ENCODE measurements at regions not wholly inside any gene's neighbourhood (a gene's known extent, or its start where the extent isn't known, plus 50 kb on each side); places are given as distances from the start of the nearest gene placed in this dataset.

DNA sequence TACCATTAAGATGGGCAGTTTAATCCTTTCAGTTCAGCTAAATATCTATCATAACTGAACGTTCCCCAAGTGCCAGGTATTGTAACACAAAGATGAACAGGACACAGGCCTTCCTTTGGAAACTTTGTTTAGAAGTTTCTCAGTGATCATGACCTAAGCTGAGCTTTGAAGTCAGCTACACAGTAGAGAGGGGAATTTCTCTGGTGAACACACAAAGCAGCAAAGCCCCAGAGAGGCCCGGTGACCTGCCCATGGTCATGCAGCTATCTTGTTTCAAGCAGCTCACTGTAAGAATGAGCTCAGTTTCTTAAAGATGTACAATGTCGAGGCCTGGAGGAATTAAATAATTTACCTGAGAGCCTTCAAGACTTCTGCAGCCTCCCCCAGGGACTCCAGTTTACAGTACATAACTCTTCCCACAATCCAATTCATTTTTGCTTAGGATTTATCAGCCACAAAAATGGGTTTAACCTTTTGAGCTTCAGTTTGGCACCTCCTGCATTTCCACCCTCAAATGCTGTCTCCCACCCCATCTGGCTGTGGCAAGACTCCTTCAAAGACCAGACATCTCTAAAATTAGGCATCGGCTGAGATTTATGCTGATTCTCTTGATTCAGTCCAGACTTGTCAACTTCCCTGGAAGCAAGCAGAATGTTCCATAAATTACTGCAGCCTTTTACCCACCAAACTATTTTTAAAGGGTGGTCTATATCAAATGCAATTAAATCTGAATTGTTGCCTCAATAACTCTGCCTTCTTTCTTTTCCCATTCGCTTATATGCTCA is 325.6 kb downstream of the TXNL1 start:
- H3K4me2 ChIP-seq, result no peak overlapping the region
- no peak for TF ChIP-seq EZH2phosphoT487 (IDR thresholded peaks at IDR 0.05)
- TF ChIP-seq EZH2 (IDR thresholded peaks at IDR 0.05), result no peak
- TF ChIP-seq, protein P1, sequence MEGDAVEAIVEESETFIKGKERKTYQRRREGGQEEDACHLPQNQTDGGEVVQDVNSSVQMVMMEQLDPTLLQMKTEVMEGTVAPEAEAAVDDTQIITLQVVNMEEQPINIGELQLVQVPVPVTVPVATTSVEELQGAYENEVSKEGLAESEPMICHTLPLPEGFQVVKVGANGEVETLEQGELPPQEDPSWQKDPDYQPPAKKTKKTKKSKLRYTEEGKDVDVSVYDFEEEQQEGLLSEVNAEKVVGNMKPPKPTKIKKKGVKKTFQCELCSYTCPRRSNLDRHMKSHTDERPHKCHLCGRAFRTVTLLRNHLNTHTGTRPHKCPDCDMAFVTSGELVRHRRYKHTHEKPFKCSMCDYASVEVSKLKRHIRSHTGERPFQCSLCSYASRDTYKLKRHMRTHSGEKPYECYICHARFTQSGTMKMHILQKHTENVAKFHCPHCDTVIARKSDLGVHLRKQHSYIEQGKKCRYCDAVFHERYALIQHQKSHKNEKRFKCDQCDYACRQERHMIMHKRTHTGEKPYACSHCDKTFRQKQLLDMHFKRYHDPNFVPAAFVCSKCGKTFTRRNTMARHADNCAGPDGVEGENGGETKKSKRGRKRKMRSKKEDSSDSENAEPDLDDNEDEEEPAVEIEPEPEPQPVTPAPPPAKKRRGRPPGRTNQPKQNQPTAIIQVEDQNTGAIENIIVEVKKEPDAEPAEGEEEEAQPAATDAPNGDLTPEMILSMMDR (IDR thresholded peaks at IDR 0.05), result no peak

DNA sequence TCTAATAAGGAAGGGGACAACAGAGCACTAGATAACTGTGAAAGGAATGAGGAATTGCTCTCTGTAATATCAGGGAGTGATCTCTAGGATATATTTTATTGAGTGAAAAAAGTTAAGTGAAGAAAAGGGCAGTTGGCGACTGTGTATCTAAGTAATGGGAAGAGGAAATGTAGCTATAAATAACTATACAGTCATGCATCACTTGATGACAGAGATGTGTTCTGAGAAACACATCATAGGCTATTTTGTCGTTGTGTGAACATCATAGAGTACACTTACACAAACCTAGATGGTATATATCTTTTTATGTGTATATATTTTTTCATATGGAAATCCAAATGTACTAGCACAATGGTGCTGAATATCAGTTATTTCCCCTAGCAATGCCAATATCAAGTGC is 329.3 kb downstream of the TXNL1 start:
- no peaks in the 10 kb centered on the region for H3K9me3 ChIP-seq (ENCODE audit: low read depth)
- no peak overlapping the region for H3K27ac Mint-ChIP-seq
- H3K27ac ChIP-seq, result no peak overlapping the region
- no peaks in the 10 kb centered on the region for H3K27me3 Mint-ChIP-seq (ENCODE audit: insufficient read depth, low read depth)
- no peak overlapping the region for H3K4me3 ChIP-seq
- H2AFZ ChIP-seq (replicated peaks), result no peak overlapping the region
- H4K20me1 ChIP-seq (ENCODE audit: low read depth), result no peaks in the 10 kb centered on the region
- H3K4me2 ChIP-seq, result no peak overlapping the region
- no peak for DNase-seq (ENCODE audit: low spot score)
- no peaks in the 10 kb centered on the region for H3K9me3 Mint-ChIP-seq
- no peaks in the 10 kb centered on the region for H3K79me2 ChIP-seq (ENCODE audit: low read depth)
- H3K9ac ChIP-seq, result no peak overlapping the region
- no peaks in the 10 kb centered on the region for H3K27me3 ChIP-seq
- no peaks in the 10 kb centered on the region for H3F3A ChIP-seq (ENCODE audit: low read depth)
- TF ChIP-seq EZH2phosphoT487 (IDR thresholded peaks at IDR 0.05), result no peak
- no peak for TF ChIP-seq EZH2 (IDR thresholded peaks at IDR 0.05)
- TF ChIP-seq, protein P1 (IDR thresholded peaks at IDR 0.05), result no peak
- no peaks in the 10 kb centered on the region for H3K36me3 ChIP-seq
- H3K4me3 Mint-ChIP-seq, result no peak overlapping the region
- peaks cover 28% of the 10 kb centered on the region for H3K4me1 Mint-ChIP-seq
- H3K36me3 Mint-ChIP-seq, result no peaks in the 10 kb centered on the region
- peaks cover 13% of the 10 kb centered on the region for H3K4me1 ChIP-seq

More for the DNA sequence above, 325.6 kb downstream of the TXNL1 start:
- H3K9me3 ChIP-seq (ENCODE audit: low read depth), result no peaks in the 10 kb centered on the region
- H3K79me2 ChIP-seq (ENCODE audit: low read depth), result no peaks in the 10 kb centered on the region
- H3K4me3 ChIP-seq, result no peak overlapping the region
- H3K9ac ChIP-seq, result no peak overlapping the region
- H3K9me3 Mint-ChIP-seq, result no peaks in the 10 kb centered on the region
- no peaks in the 10 kb centered on the region for H4K20me1 ChIP-seq (ENCODE audit: low read depth)
- H3K27ac ChIP-seq, result no peak overlapping the region
- peaks cover 18% of the 10 kb centered on the region for H3K4me1 Mint-ChIP-seq
- no peak overlapping the region for H3K4me3 Mint-ChIP-seq
- H3K27me3 Mint-ChIP-seq (ENCODE audit: insufficient read depth, low read depth), result peaks cover 5% of the 10 kb centered on the region
- DNase-seq (ENCODE audit: low spot score), result no peak
- peaks cover 4% of the 10 kb centered on the region for H3K4me1 ChIP-seq
- H3K36me3 Mint-ChIP-seq, result no peaks in the 10 kb centered on the region
- H3K36me3 ChIP-seq, result no peaks in the 10 kb centered on the region
- H2AFZ ChIP-seq (replicated peaks), result no peak overlapping the region
- H3F3A ChIP-seq (ENCODE audit: low read depth), result no peaks in the 10 kb centered on the region
- H3K27ac Mint-ChIP-seq, result no peak overlapping the region
- no peaks in the 10 kb centered on the region for H3K27me3 ChIP-seq

- H3K36me3 Mint-ChIP-seq, result no peaks in the 10 kb centered on the region
- TF ChIP-seq EZH2phosphoT487 (IDR thresholded peaks at IDR 0.05) (no peak), EZH2 (IDR thresholded peaks at IDR 0.05) (no peak)
- TF ChIP-seq, protein P1 (IDR thresholded peaks at IDR 0.05), result no peak
- Histone ChIP-seq H3K36me3 (no peaks in the 10 kb centered on the region), H3K4me2 (peak overlapping the region; percentile 9), H3F3A (ENCODE audit: low read depth) (no peaks in the 10 kb centered on the region), H3K27me3 (no peaks in the 10 kb centered on the region), H3K27ac (no peak overlapping the region), H2AFZ (replicated peaks) (no peak overlapping the region), H3K9ac (no peak overlapping the region), H3K4me1 (peaks cover 13% of the 10 kb centered on the region), H4K20me1 (ENCODE audit: low read depth) (no peaks in the 10 kb centered on the region), H3K4me3 (no peak overlapping the region), H3K79me2 (ENCODE audit: low read depth) (no peaks in the 10 kb centered on the region), H3K9me3 (ENCODE audit: low read depth) (no peaks in the 10 kb centered on the region)
- H3K27ac Mint-ChIP-seq, result peak overlapping the region; percentile 21
- no peaks in the 10 kb centered on the region for H3K27me3 Mint-ChIP-seq (ENCODE audit: insufficient read depth, low read depth)
- no peak overlapping the region for H3K4me3 Mint-ChIP-seq
- H3K9me3 Mint-ChIP-seq, result no peaks in the 10 kb centered on the region
- DNase-seq (ENCODE audit: low spot score), result no peak
- H3K4me1 Mint-ChIP-seq, result peaks cover 24% of the 10 kb centered on the region
Observed at GRCh38 chr18:56307354-56308170, 330.8 kb downstream of the TXNL1 start.
